HG03457 (cell line): ENCODE measurements at regions not wholly inside any gene's neighbourhood (a gene's known extent, or its start where the extent isn't known, plus 50 kb on each side); places are given as distances from the start of the nearest gene placed in this dataset.

Experiments
- ATAC-seq: cut with Tn5 transposase; IDR thresholded peaks from one replicate; pipeline ENCODE4 v1.9.1; 2021; ENCODE audit warnings: moderate number of reproducible peaks; ENCODE audit not compliant: unreplicated experiment

DNA sequence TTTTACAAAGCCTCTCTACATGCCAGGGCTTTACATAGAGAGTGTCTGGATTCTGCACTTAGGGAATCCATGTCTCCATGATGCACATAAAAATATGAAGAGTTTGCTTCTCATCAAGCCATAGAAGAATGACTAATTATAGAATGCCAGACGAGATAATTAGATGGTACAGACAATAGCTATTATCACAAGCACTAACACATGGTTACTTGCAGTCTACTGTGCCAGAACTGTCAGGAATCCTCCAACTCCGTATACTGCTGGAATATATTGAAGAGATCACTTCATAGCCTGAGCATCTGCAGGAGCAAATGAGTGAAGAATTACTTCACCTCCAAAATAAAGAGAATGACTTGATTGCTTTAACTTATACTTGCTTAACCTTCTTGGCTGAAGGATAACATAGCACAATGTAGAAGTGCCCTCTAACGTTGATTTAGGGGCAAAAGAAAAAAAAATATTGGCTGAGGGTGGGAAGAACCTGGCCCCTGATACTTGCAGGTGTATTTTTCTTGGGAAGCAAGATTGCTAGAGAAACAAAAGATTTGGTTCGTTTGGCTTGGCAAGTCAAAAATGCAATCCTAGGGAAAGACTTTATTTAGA is 272.8 kb upstream of the FAR2 start:
- no peak for ATAC-seq

DNA sequence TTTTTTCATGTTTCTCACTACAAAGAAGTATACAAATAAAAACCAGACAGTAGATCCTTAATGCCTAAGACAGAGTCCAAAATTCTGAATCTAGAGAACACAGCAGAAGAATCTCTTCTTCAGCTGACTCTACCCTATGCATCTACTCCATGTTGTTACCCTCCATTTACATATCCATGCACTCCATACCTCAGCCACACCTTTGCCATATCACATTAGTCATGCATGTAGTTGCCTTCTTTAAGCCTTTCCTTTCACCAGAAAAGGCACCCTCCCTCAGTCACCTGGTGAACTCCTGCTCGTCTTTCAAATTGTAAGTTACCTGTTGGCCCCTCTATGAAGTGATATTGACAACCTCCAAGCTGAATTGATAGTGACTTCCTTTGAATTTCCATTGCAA is 271.2 kb upstream of the FAR2 start:
- no peak for ATAC-seq

GRCh38 chr12:28878629-28879028 is 270.4 kb upstream of the FAR2 start:
- no peak for ATAC-seq

DNA sequence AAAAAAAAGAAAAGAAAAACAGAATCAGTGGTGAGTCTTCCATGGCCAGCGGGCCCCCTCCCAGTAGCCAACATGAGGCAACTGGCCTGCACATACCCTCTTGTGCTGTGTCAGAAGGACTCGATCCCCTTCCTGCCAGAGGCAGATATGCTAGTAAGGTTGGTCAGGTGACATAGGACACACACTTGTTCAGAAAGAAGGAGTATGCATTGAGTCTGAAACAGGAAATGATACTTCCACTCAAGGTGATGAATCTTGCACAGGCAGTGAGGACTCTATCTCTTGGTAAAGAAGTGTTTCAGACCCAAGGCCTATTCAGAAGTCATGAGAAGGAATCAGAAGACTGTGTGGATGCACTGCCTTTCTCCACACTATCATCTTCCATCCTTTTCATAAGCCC is 269.7 kb upstream of the FAR2 start:
- ATAC-seq = no peak

DNA sequence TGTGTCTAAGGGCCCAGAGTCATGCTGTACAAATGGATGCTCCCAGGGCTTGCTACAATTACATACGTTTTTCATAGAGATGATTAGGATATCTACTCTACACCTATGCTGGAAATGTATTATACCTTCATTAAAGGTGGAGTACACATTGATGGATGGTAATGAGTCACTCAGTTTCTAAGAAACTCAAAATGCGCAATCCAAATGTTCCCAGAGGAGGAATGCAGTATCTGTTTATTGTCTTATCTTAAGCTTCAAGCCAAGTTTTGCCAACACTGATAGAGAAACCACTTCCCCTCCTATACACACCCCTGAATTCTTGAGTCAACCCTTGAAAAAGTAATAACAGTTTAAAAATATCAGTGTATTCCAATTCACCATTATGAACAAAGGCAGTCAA is 266.6 kb upstream of the FAR2 start:
- ATAC-seq = no peak

- no peak for ATAC-seq
Observed at GRCh38 chr12:28883406-28883997, 265.6 kb upstream of the FAR2 start.

- ATAC-seq = no peak
Observed at GRCh38 chr12:28884904-28885679, 264.0 kb upstream of the FAR2 start.

DNA sequence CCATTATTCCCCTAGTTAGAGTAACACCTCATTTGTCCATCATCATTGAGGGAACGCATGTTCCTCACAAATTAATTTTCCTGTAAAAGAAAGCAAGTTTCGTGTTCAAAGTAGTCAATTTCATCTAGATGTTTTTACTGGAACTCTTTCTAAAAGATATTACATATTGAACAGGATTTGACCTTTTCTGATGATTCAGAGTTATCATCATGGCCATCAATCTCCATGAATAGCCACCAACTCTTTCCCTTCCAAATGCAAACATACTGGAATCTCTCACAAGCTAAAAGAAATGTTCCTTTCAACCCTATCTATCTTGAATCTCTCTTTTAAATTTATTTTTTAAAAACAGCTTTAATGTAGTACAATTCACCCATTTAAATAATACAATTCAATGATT is 263.1 kb upstream of the FAR2 start:
- ATAC-seq = no peak

DNA sequence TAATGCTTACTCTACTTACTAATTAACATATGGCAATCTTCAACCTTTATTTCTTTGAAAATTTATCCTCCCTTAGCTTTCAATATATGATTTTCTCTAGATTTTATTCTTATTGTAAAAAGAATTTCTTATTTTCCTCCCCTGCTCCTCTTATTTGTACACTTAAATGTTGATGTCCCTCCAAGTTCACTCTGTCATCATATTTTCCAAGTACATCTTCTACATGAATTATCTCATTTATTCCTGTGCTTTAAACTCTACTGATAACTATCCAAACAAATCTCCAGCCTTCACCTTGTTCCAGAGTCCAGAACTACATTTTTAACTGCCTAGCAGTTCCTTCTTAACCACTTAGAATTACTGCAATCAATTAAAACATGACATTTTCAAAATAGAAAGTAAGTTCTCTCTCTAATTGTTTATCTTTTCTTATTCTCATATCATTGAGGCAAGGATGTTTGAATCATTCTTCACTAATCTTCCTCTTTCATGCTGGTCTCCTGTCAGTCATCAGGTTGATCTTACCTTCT is 261.6 kb upstream of the FAR2 start:
- ATAC-seq = no peak

DNA sequence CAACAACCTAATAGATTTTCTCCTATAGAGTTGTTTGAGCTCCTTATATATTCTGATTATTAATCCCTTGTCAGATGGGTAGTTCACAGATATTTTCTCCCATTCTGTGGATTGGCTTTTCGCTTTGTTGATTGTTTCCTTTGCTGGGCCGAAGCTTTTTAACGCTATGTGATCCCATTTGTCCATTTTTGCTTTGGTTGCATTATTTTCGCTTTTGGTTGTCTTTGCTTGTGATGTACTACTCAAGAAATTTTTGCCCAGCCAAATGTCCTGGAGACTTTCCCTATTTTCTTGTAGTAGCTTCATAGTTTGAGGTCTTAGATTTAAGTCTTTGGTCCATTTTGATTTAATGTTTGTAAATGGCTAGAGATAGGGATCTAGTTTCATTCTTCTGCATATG is 258.4 kb upstream of the FAR2 start:
- ATAC-seq = no peak

- ATAC-seq = no peak
Observed at GRCh38 chr12:28891126-28891525, 258.0 kb upstream of the FAR2 start.

DNA sequence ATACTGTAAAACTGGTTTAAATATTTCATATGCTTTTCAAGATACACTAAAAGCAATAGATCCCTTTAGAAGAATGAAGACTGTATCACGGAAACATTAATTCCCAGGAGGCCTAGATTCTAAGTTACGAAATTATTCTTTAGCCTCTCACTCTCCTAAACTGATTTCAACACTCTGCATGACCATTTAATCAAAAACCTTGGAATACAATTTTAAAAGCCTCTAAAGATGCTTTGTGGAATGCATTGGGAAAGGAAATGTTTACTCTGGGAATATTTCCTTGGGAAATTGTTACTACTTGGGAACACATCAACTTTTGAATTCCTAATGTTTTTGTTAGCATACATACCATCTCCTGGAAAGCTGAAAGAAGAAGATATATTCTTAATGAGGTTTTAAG is 255.7 kb upstream of the FAR2 start:
- no peak for ATAC-seq

DNA sequence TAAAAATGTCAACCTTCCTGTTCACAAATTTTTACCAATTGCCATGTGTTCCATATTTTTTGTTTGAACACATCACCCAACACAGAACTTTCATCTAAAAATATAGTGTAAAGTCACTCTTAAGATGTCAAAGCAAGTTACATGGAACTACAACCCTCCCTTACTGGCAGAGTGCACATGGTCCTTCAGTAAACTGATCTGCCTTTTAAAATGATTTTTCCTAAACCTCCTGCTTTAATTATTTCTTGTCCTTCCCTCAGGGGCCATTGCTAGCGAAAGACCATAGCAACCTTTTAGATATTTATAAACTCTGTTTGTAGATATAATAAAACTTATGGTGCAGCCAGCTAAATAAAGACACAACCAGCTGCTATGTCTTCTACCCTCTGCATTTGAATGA is 255.2 kb upstream of the FAR2 start:
- no peak for ATAC-seq

- ATAC-seq = no peak
Observed at GRCh38 chr12:28896421-28896820, 252.7 kb upstream of the FAR2 start.

DNA sequence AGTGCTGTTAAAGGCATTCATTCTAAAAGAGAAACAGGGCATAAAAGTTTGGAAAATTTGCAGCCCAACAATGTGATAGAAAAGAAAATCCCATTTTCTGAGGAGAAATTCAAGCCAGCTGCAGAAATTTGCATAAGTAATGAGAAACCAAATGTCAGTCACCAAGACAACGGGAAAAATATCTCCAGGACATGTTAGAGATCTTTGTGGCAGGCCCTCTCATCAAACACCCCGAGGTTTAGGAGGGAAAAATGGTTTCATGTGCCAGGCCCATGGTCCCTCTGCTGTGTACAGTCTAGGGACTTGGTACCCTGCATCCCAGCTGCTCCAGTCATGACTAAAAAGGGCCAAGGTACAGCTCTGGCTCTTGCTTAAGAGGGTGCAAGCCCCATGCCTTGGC is 251.0 kb upstream of the FAR2 start:
- ATAC-seq = no peak

DNA sequence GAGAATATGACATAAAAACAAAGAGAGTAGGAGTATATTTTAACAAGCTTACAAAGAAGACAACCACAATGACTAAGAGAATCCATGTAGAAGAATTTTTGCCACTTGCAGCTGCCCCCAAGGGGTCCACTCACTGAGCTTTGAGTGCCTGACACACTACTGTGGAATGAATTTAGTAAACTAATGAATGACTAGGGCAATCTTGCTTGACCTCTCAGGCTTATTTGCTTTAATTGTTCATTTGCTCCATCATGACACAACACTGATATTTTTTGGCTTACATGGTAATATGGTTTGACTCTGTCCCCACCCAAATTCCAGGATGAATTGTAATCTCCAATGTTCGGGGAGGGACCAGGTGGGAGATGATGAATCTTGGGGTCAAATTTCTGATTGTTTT is 249.1 kb upstream of the FAR2 start:
- no peak for ATAC-seq

GRCh38 chr12:28905220-28905955 is 243.7 kb upstream of the FAR2 start:
- no peak for ATAC-seq

DNA sequence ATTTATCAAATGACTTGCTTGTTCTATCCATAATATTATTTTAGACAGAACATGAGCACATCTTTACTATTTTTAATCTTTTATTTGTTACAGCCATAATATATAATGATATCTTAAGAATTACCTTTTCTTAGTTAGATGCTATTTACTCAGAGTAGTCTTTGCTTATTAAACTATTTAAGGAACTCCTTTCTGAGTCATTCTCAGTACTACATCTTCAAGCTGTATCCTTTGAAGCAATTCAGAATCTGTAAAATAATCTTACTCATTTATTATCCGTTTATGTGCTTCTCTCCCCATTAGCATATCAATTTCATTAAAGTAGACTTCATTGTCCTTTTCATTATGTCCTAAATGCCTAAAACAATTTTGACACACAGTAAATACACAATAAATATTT is 240.4 kb upstream of the FAR2 start:
- no peak for ATAC-seq

- ATAC-seq = no peak
Observed at GRCh38 chr12:28909291-28909690, 239.8 kb upstream of the FAR2 start.

DNA sequence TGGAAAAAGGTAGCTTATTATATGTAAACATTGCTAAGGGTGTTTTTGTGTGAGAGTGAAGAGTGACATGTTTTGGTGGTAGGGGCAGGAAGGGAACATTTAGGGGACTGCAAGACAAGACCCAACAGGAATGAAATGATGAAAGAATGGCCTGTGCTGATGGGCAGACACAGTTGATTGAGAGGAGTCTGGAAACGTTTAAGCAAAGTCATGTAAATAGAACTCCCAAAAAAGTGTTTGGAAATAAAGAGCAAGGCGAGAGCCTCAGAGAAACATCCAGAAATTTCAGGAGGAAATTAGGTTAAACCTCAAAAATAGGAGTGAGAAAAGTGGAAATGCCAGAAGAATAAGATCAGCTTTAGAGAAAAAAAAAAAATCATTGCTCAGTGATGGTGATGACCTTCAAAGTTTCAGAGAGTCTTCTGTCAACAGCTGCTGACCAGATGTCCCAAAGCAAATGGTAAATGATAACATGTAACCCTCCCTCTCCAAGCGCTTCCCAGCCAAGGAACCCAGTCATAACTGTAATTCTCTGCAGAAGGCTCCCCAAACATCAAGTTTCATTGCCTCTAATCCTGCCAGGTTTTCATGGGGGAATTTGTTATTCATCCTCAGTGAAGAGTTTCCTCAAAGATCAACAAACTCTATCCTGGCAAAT is 223.2 kb upstream of the FAR2 start:
- no peak for ATAC-seq

DNA sequence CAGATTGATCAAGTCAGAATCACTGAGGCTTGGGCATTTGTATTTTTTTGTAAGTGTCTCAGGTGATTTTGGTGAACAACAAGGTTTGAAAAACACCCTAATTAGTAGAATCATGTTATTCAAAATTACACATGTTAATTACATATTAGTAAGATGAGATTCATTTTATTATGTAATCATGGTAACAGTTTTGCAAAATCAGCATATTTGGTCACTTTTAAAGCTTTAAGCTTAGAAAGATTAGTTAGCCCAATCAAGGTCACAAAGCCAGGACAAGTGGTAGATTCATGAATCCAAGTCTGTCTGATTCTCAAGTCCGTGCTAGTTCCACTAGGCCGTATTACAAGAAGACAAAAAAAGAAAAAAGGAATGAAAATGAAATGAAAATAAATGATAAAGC is 218.4 kb upstream of the FAR2 start:
- ATAC-seq = no peak
